WTC11 (cell line): ENCODE measurements at regions not wholly inside any gene's neighbourhood (a gene's known extent, or its start where the extent isn't known, plus 50 kb on each side); places are given as distances from the start of the nearest gene placed in this dataset.

Experiments
- ATAC-seq: fragments of 200-7000 bp; cut with Tn5 transposase; 2 replicates; pipeline ENCODE4 v1.10.0; 2021; ENCODE audit warnings: mild to moderate bottlenecking, moderate library complexity
- CTCF ChIA-PET: fragments of 300-600 bp; sonication (Branson Sonifier 250); formaldehyde crosslinking; loops from one replicate; lab custom pipeline; 2021; ENCODE audit warnings: antibody characterized with exemption; lab: Charles Lee
- POLR2A ChIA-PET: fragments of 350-600 bp; sonication (Branson Sonifier 250); formaldehyde crosslinking; loops from one replicate; lab custom pipeline; 2021; ENCODE audit warnings: antibody characterized with exemption; lab: Charles Lee
- DNase-seq: peaks from one replicate; pipeline ENCODE4 v3.0.0; 2021; ENCODE audit warnings: low spot score
- H3K27ac Mint-ChIP-seq: 2 replicates; pipeline ENCODE4 v1.8.0; 2021; ENCODE audit warnings: mixed read lengths
- H3K27me3 Mint-ChIP-seq: 2 replicates; pipeline ENCODE4 v1.8.0; 2021; ENCODE audit warnings: low read depth, mild to moderate bottlenecking, moderate library complexity, mixed read lengths
- H3K36me3 Mint-ChIP-seq: 2 replicates; pipeline ENCODE4 v1.8.0; 2021; ENCODE audit warnings: mixed read lengths
- H3K4me1 Mint-ChIP-seq: 2 replicates; pipeline ENCODE4 v1.8.0; 2022; ENCODE audit warnings: mixed read lengths
- H3K4me3 Mint-ChIP-seq: 2 replicates; pipeline ENCODE4 v1.8.0; 2021; ENCODE audit warnings: mild to moderate bottlenecking, moderate library complexity, mixed read lengths
- H3K9me3 Mint-ChIP-seq: 2 replicates; pipeline ENCODE4 v1.8.0; 2021; ENCODE audit warnings: mixed read lengths
- FOXP1 ChIP-seq: sonication (generic); formaldehyde crosslinking; IDR thresholded peaks from 2 replicates; pipeline ENCODE4 v1.8.0; 2022; ENCODE audit warnings: missing genetic modification reagents, mild to moderate bottlenecking, moderate library complexity, borderline replicate concordance
- HMGA2 ChIP-seq: fragments of 250-450 bp; sonication (Bioruptor Pico); IDR thresholded peaks from 2 replicates; pipeline ENCODE4 v1.4.0; 2021; ENCODE audit warnings: mild to moderate bottlenecking, moderate library complexity
- NFATC4 ChIP-seq: fragments of 250-450 bp; sonication (Bioruptor Pico); IDR thresholded peaks from 2 replicates; pipeline ENCODE4 v1.9.0; 2021; ENCODE audit warnings: mild to moderate bottlenecking
- NR1H2 ChIP-seq: sonication (generic); formaldehyde crosslinking; IDR thresholded peaks from 2 replicates; pipeline ENCODE4 v1.9.0; 2021; ENCODE audit warnings: mild to moderate bottlenecking, moderate library complexity, missing genetic modification reagents
- SP1 ChIP-seq: sonication (generic); formaldehyde crosslinking; conservative IDR thresholded peaks from 2 replicates; pipeline ENCODE4 v1.8.1; 2022; ENCODE audit warnings: missing genetic modification reagents
- TP53 ChIP-seq: sonication (generic); formaldehyde crosslinking; IDR thresholded peaks from 2 replicates; pipeline ENCODE4 v1.8.1; 2023; ENCODE audit warnings: mild to moderate bottlenecking, missing genetic modification reagents
- ZNF121 ChIP-seq: sonication (generic); formaldehyde crosslinking; IDR thresholded peaks from 2 replicates; pipeline ENCODE4 v1.8.0; 2023; ENCODE audit warnings: missing genetic modification reagents
- ZNF416 ChIP-seq: fragments of 250-450 bp; sonication (Bioruptor Pico); IDR thresholded peaks from 2 replicates; pipeline ENCODE4 v1.9.0; 2021; ENCODE audit warnings: mild to moderate bottlenecking, inconsistent platforms
- TF ChIP-seq, protein P1 (sequence below): fragments of 250-450 bp; sonication (Bioruptor Pico); IDR thresholded peaks from 2 replicates; pipeline ENCODE4 v1.9.0; 2021; ENCODE audit warnings: mild to moderate bottlenecking, borderline replicate concordance
- TF ChIP-seq, protein P2 (sequence below): sonication (generic); formaldehyde crosslinking; IDR thresholded peaks from 2 replicates; pipeline ENCODE4 v1.8.1; 2022; ENCODE audit warnings: missing genetic modification reagents, borderline replicate concordance
- TF ChIP-seq, protein P3 (sequence below): fragments of 250-450 bp; sonication (Bioruptor Pico); IDR thresholded peaks from 2 replicates; pipeline ENCODE4 v1.9.0; 2021; ENCODE audit warnings: mild to moderate bottlenecking
- TF ChIP-seq, protein P4 (sequence below): sonication (generic); formaldehyde crosslinking; IDR thresholded peaks from 2 replicates; pipeline ENCODE4 v1.8.0; 2023; ENCODE audit warnings: mild to moderate bottlenecking, missing genetic modification reagents
- TF ChIP-seq, protein P5 (sequence below): sonication (generic); formaldehyde crosslinking; IDR thresholded peaks from 2 replicates; pipeline ENCODE4 v1.8.0; 2022; ENCODE audit warnings: missing genetic modification reagents
- TF ChIP-seq, protein P6 (sequence below): sonication (generic); formaldehyde crosslinking; IDR thresholded peaks from 2 replicates; pipeline ENCODE4 v1.8.1; 2022; ENCODE audit warnings: low read depth, mild to moderate bottlenecking, moderate library complexity, missing genetic modification reagents, borderline replicate concordance
- TF ChIP-seq, protein P7 (sequence below): sonication (generic); formaldehyde crosslinking; IDR thresholded peaks from 2 replicates; pipeline ENCODE4 v1.8.0; 2023; ENCODE audit warnings: missing genetic modification reagents

DNA sequence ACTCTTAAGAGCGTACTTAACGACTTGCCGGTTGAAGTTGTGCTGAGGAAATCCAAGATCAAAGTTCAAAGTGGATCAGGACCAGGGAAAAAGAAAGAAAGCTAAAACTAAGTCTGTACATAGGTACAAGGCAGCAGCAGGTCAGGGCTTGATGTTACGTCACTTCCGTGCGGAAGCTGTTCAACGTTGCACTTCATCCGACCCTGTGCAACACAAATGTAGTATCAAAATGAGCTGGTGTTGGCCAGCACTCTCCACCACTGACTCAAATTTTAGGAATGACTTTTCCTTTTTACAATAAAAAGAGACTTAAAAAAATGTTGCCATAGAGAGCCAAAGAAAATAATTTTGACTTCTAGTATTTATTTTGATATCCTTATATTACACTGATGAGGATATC lies 1315.4 kb downstream of the EFNB2 start (continued):
- TF ChIP-seq, protein P1, sequence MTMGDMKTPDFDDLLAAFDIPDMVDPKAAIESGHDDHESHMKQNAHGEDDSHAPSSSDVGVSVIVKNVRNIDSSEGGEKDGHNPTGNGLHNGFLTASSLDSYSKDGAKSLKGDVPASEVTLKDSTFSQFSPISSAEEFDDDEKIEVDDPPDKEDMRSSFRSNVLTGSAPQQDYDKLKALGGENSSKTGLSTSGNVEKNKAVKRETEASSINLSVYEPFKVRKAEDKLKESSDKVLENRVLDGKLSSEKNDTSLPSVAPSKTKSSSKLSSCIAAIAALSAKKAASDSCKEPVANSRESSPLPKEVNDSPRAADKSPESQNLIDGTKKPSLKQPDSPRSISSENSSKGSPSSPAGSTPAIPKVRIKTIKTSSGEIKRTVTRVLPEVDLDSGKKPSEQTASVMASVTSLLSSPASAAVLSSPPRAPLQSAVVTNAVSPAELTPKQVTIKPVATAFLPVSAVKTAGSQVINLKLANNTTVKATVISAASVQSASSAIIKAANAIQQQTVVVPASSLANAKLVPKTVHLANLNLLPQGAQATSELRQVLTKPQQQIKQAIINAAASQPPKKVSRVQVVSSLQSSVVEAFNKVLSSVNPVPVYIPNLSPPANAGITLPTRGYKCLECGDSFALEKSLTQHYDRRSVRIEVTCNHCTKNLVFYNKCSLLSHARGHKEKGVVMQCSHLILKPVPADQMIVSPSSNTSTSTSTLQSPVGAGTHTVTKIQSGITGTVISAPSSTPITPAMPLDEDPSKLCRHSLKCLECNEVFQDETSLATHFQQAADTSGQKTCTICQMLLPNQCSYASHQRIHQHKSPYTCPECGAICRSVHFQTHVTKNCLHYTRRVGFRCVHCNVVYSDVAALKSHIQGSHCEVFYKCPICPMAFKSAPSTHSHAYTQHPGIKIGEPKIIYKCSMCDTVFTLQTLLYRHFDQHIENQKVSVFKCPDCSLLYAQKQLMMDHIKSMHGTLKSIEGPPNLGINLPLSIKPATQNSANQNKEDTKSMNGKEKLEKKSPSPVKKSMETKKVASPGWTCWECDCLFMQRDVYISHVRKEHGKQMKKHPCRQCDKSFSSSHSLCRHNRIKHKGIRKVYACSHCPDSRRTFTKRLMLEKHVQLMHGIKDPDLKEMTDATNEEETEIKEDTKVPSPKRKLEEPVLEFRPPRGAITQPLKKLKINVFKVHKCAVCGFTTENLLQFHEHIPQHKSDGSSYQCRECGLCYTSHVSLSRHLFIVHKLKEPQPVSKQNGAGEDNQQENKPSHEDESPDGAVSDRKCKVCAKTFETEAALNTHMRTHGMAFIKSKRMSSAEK, result no peak
- TF ChIP-seq, protein P2, sequence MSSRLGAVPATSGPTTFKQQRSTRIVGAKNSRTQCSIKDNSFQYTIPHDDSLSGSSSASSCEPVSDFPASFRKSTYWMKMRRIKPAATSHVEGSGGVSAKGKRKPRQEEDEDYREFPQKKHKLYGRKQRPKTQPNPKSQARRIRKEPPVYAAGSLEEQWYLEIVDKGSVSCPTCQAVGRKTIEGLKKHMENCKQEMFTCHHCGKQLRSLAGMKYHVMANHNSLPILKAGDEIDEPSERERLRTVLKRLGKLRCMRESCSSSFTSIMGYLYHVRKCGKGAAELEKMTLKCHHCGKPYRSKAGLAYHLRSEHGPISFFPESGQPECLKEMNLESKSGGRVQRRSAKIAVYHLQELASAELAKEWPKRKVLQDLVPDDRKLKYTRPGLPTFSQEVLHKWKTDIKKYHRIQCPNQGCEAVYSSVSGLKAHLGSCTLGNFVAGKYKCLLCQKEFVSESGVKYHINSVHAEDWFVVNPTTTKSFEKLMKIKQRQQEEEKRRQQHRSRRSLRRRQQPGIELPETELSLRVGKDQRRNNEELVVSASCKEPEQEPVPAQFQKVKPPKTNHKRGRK (CRISPR knock-in tag), result no peak
- TF ChIP-seq NFATC4 (CRISPR knock-in tag), result no peak
- TF ChIP-seq HMGA2, result no peak
- TF ChIP-seq SP1 (CRISPR knock-in tag), result no peak

DNA sequence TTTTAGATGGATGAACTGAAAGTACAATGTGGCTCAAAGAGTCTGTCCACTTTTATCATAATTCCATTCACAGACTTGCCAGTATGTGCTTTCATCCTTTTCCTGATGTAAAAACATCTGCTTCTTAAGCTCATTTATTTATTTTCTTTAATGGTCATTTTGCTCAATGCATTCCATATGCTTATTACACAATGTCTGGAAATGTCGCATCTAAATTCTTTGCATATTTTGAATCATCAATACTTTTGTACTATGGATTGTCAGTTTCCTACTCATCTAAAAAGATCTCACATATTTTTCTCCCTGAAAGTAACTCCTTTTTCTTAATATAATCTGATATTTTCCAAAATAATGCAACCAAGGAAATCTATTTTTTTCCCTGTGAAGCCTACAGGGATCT lies 1315.8 kb downstream of the EFNB2 start:
- DNase-seq, result no peak
- no peaks in the 10 kb centered on the region for H3K36me3 Mint-ChIP-seq
- H3K27ac Mint-ChIP-seq, result no peak overlapping the region
- ChIA-PET CTCF (no interaction called here), POLR2A (no interaction called here)
- TF ChIP-seq FOXP1 (CRISPR knock-in tag) (no peak), TP53 (CRISPR knock-in tag) (no peak), ZNF121 (no peak), NR1H2 (no peak), ZNF416 (CRISPR knock-in tag) (no peak)
- TF ChIP-seq, protein P3, sequence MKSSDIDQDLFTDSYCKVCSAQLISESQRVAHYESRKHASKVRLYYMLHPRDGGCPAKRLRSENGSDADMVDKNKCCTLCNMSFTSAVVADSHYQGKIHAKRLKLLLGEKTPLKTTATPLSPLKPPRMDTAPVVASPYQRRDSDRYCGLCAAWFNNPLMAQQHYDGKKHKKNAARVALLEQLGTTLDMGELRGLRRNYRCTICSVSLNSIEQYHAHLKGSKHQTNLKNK (CRISPR knock-in tag), result no peak
- TF ChIP-seq, protein P4, sequence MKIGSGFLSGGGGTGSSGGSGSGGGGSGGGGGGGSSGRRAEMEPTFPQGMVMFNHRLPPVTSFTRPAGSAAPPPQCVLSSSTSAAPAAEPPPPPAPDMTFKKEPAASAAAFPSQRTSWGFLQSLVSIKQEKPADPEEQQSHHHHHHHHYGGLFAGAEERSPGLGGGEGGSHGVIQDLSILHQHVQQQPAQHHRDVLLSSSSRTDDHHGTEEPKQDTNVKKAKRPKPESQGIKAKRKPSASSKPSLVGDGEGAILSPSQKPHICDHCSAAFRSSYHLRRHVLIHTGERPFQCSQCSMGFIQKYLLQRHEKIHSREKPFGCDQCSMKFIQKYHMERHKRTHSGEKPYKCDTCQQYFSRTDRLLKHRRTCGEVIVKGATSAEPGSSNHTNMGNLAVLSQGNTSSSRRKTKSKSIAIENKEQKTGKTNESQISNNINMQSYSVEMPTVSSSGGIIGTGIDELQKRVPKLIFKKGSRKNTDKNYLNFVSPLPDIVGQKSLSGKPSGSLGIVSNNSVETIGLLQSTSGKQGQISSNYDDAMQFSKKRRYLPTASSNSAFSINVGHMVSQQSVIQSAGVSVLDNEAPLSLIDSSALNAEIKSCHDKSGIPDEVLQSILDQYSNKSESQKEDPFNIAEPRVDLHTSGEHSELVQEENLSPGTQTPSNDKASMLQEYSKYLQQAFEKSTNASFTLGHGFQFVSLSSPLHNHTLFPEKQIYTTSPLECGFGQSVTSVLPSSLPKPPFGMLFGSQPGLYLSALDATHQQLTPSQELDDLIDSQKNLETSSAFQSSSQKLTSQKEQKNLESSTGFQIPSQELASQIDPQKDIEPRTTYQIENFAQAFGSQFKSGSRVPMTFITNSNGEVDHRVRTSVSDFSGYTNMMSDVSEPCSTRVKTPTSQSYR (CRISPR knock-in tag), result no peak
- TF ChIP-seq, protein P5, sequence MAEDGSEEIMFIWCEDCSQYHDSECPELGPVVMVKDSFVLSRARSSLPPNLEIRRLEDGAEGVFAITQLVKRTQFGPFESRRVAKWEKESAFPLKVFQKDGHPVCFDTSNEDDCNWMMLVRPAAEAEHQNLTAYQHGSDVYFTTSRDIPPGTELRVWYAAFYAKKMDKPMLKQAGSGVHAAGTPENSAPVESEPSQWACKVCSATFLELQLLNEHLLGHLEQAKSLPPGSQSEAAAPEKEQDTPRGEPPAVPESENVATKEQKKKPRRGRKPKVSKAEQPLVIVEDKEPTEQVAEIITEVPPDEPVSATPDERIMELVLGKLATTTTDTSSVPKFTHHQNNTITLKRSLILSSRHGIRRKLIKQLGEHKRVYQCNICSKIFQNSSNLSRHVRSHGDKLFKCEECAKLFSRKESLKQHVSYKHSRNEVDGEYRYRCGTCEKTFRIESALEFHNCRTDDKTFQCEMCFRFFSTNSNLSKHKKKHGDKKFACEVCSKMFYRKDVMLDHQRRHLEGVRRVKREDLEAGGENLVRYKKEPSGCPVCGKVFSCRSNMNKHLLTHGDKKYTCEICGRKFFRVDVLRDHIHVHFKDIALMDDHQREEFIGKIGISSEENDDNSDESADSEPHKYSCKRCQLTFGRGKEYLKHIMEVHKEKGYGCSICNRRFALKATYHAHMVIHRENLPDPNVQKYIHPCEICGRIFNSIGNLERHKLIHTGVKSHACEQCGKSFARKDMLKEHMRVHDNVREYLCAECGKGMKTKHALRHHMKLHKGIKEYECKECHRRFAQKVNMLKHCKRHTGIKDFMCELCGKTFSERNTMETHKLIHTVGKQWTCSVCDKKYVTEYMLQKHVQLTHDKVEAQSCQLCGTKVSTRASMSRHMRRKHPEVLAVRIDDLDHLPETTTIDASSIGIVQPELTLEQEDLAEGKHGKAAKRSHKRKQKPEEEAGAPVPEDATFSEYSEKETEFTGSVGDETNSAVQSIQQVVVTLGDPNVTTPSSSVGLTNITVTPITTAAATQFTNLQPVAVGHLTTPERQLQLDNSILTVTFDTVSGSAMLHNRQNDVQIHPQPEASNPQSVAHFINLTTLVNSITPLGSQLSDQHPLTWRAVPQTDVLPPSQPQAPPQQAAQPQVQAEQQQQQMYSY (CRISPR knock-in tag), result no peak
- TF ChIP-seq, protein P1, result no peak
- TF ChIP-seq, protein P6, sequence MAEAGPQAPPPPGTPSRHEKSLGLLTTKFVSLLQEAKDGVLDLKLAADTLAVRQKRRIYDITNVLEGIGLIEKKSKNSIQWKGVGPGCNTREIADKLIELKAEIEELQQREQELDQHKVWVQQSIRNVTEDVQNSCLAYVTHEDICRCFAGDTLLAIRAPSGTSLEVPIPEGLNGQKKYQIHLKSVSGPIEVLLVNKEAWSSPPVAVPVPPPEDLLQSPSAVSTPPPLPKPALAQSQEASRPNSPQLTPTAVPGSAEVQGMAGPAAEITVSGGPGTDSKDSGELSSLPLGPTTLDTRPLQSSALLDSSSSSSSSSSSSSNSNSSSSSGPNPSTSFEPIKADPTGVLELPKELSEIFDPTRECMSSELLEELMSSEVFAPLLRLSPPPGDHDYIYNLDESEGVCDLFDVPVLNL (CRISPR knock-in tag), result no peak
- TF ChIP-seq, protein P7, sequence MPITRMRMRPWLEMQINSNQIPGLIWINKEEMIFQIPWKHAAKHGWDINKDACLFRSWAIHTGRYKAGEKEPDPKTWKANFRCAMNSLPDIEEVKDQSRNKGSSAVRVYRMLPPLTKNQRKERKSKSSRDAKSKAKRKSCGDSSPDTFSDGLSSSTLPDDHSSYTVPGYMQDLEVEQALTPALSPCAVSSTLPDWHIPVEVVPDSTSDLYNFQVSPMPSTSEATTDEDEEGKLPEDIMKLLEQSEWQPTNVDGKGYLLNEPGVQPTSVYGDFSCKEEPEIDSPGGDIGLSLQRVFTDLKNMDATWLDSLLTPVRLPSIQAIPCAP (CRISPR knock-in tag), result no peak
- ATAC-seq, result no peak
- H3K27me3 Mint-ChIP-seq, result no peaks in the 10 kb centered on the region
- peaks cover 7% of the 10 kb centered on the region for H3K9me3 Mint-ChIP-seq
- no peak overlapping the region for H3K4me3 Mint-ChIP-seq
- no peaks in the 10 kb centered on the region for H3K4me1 Mint-ChIP-seq
